SK-N-SH (cell line): ENCODE measurements at regions not wholly inside any gene's neighbourhood (a gene's known extent, or its start where the extent isn't known, plus 50 kb on each side); places are given as distances from the start of the nearest gene placed in this dataset.

ENCODE experiments used
- CTCF ChIA-PET: fragments of 300-600, 350-600 bp; formaldehyde crosslinking; extraction: SDS; loops from one replicate; lab custom pipeline; 2021; lab: Yijun Ruan, JAX
- POLR2A ChIA-PET: fragments of 350-600 bp; sonication (Branson Sonifier 250); formaldehyde crosslinking; extraction: SDS; loops from one replicate; lab custom pipeline; 2020; ENCODE audit warnings: antibody characterized with exemption, inconsistent platforms; lab: Yijun Ruan, JAX
- DNase-seq: peaks from one replicate; pipeline ENCODE4 v3.0.0; 2012
- H2AFZ ChIP-seq: fragments of 200-600 bp; sonication (generic); 2 replicates; pipeline ENCODE4 v1.8.1; 2016; ENCODE audit warnings: antibody characterized with exemption, mild to moderate bottlenecking, low read depth
- H3F3A ChIP-seq: fragments of 200-600 bp; sonication (generic); replicated peaks from 2 replicates; pipeline ENCODE3; 2016; ENCODE audit warnings: antibody characterized with exemption, mild to moderate bottlenecking; ENCODE audit not compliant: insufficient read depth
- H3K27ac ChIP-seq, 2 experiments: fragments of 200-500 bp in 1 of 2; fragments of 200-600 bp in 1 of 2; sonication (Bioruptor generic) in 1 of 2; sonication (generic), shearing (Covaris generic) in 1 of 2; 2 replicates each; pipeline versions ENCODE4 v1.5.1 to v1.6.1; 2014 to 2016; ENCODE audit warnings: low read depth in 2 of 2, inconsistent platforms in 1 of 2, low read length in 1 of 2, mild to moderate bottlenecking in 1 of 2, mixed read lengths in 1 of 2
- H3K27me3 ChIP-seq: fragments of 200-600 bp; sonication (generic), shearing (Covaris generic); 2 replicates; pipeline ENCODE4 v1.6.1; 2016; ENCODE audit warnings: mixed run types; ENCODE audit not compliant: insufficient read depth
- H3K36me3 ChIP-seq, 2 experiments: fragments of 200-500 bp in 1 of 2; fragments of 200-600 bp in 1 of 2; sonication (Bioruptor generic) in 1 of 2; sonication (generic) in 1 of 2; replicated peaks in 1 of 2; 2 replicates each; pipeline versions ENCODE3 to v1.5.1; 2014 to 2016; ENCODE audit warnings: low read length in 1 of 2, mild to moderate bottlenecking in 1 of 2; ENCODE audit not compliant: insufficient read depth in 2 of 2, control insufficient read depth in 1 of 2
- H3K4me1 ChIP-seq, 2 experiments: fragments of 200-500 bp in 1 of 2; fragments of 200-600 bp in 1 of 2; sonication (Bioruptor generic) in 1 of 2; sonication (generic), shearing (Covaris generic) in 1 of 2; 2 replicates each; pipeline versions ENCODE4 v1.5.1 to v1.6.1; 2014 to 2016; ENCODE audit warnings: low read depth in 1 of 2, low read length in 1 of 2, mixed run types in 1 of 2; ENCODE audit not compliant: insufficient read depth in 2 of 2, control insufficient read depth in 1 of 2
- H3K4me2 ChIP-seq: fragments of 200-600 bp; sonication (generic), shearing (Covaris generic); 2 replicates; pipeline ENCODE4 v1.6.1; 2017; ENCODE audit warnings: mixed run types
- H3K4me3 ChIP-seq, 2 experiments: fragments of 200-500 bp in 1 of 2; fragments of 200-600 bp in 1 of 2; sonication (Bioruptor generic) in 1 of 2; sonication (generic), shearing (Covaris generic) in 1 of 2; 2 replicates each; pipeline versions ENCODE4 v1.5.1 to v1.8.1; 2014 to 2016; ENCODE audit warnings: low read depth in 2 of 2, inconsistent platforms in 1 of 2, low read length in 1 of 2, mild to moderate bottlenecking in 1 of 2, mixed read lengths in 1 of 2, moderate library complexity in 1 of 2
- H3K79me2 ChIP-seq: fragments of 200-600 bp; sonication (generic); 2 replicates; pipeline ENCODE4 v1.8.1; 2017; ENCODE audit warnings: mild to moderate bottlenecking; ENCODE audit not compliant: insufficient read depth
- H3K9ac ChIP-seq: fragments of 200-600 bp; sonication (generic); 2 replicates; pipeline ENCODE4 v1.6.1; 2017; ENCODE audit warnings: mixed run types
- H3K9me2 ChIP-seq: fragments of 200-600 bp; sonication (generic); 2 replicates; pipeline ENCODE4 v1.6.1; 2017; ENCODE audit warnings: mixed run types
- H3K9me3 ChIP-seq: fragments of 200-600 bp; sonication (generic); 2 replicates; pipeline ENCODE4 v1.6.1; 2017; ENCODE audit warnings: mixed run types, mild to moderate bottlenecking, moderate library complexity
- H4K20me1 ChIP-seq: fragments of 200-600 bp; sonication (generic); 2 replicates; pipeline ENCODE4 v1.6.1; 2017; ENCODE audit warnings: mild to moderate bottlenecking, mixed run types; ENCODE audit not compliant: insufficient read depth
- CHD2 ChIP-seq: fragments of 150-350 bp; IDR thresholded peaks from 2 replicates; pipeline ENCODE4 v1.6.1; 2018; ENCODE audit warnings: low read length; ENCODE audit not compliant: partially characterized antibody
- EZH2phosphoT487 ChIP-seq: fragments of 200-600 bp; sonication (generic); IDR thresholded peaks from 2 replicates; pipeline ENCODE4 v1.6.1; 2017; ENCODE audit warnings: low read depth, mixed run types, mild to moderate bottlenecking, antibody characterized with exemption, moderate library complexity, borderline replicate concordance
- FOXM1 ChIP-seq: IDR thresholded peaks from 2 replicates; pipeline ENCODE4 v1.4.0; 2012; ENCODE audit warnings: low read depth, mild to moderate bottlenecking
- JUND ChIP-seq: IDR thresholded peaks from 2 replicates; pipeline ENCODE4 v1.4.0; 2012
- NFIC ChIP-seq: IDR thresholded peaks from 2 replicates; pipeline ENCODE4 v1.4.0; 2012; ENCODE audit warnings: borderline replicate concordance
- RFX5 ChIP-seq: IDR thresholded peaks from 2 replicates; pipeline ENCODE4 v1.6.1; 2012; ENCODE audit warnings: mild to moderate bottlenecking, improper control_type of control experiment, low read length
- RXRA ChIP-seq: IDR thresholded peaks from 2 replicates; pipeline ENCODE4 v1.4.0; 2012; ENCODE audit warnings: low read depth, mild to moderate bottlenecking, borderline replicate concordance
- SIN3A ChIP-seq: IDR thresholded peaks from 2 replicates; pipeline ENCODE4 v1.6.1; 2012; ENCODE audit warnings: low read depth, mild to moderate bottlenecking, low read length, moderate library complexity, borderline replicate concordance
- TAF1 ChIP-seq: IDR thresholded peaks from 2 replicates; pipeline ENCODE4 v1.6.1; 2012; ENCODE audit warnings: low read depth, mild to moderate bottlenecking, low read length, moderate library complexity, borderline replicate concordance
- TEAD4 ChIP-seq: IDR thresholded peaks from 2 replicates; pipeline ENCODE4 v1.4.0; 2012; ENCODE audit warnings: mild to moderate bottlenecking, borderline replicate concordance; ENCODE audit not compliant: insufficient read depth
- YY1 ChIP-seq: IDR thresholded peaks from 2 replicates; pipeline ENCODE4 v1.4.0; 2012; ENCODE audit warnings: low read depth, mild to moderate bottlenecking
- WGBS: methylation state at CpG from one replicate; pipeline ENCODE4 v1.1.6; 2017; ENCODE audit warnings: low lambda C conversion rate; 5-methylcytosine and 5-hydroxymethylcytosine counted together
- TF ChIP-seq, protein P1 (sequence below): IDR thresholded peaks from 2 replicates; pipeline ENCODE4; 2012
- TF ChIP-seq, protein P2 (sequence below): IDR thresholded peaks from 2 replicates; pipeline ENCODE4 v1.4.0; 2012; ENCODE audit warnings: low read depth

DNA sequence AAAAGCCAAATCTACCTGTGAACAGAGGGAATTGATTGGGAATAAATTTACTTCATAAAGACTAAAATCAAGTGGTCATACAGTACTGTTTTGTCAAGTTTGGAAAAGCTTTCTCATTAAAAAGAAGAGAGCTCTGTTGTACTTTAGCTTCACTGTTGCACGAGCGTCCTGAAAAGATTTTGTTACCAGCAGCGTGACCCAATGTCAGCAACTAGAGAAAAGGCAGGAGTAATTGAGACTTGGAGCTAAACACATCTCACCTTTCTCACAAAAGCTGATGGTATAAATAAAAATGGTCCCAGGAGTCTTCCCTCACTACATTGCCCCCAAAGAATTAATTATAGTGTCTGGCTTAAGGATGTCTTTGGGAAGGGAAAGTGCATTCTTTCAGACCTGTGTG is 613.7 kb downstream of the OLFM4 start (continued):
- no peak for TF ChIP-seq FOXM1
- no peak for TF ChIP-seq TAF1
- TF ChIP-seq RFX5, result no peak
- no peak for TF ChIP-seq EZH2phosphoT487

DNA sequence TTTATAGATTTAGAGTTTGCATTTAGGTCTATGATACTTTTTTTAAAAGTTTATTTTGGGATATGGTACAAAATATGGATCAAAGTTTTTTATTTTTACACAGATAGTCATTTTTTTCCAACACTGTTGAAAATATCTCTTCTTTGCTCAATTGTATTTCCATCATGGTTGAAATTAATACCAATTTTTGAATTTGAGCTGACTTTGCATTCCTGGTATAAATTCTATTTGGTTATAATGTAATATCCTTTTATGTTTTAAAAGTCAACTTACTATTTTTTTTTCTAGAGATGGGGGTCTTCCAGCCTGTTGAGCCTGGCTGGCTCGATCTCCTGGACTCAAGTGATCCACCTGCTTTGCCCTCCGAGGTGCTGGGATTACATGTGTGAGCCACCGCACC is 620.1 kb downstream of the OLFM4 start:
- TF ChIP-seq CHD2, result no peak
- no peak for TF ChIP-seq NFIC
- TF ChIP-seq RXRA, result no peak
- H3K27ac ChIP-seq, result no peak overlapping the region
- H3K9me2 ChIP-seq, result peaks cover 2% of the 10 kb centered on the region; the same call in 1 of the 2 replicates
- H3K4me3 ChIP-seq, result no peak overlapping the region
- H3K9ac ChIP-seq, result no peak overlapping the region
- no peak overlapping the region for H3K4me2 ChIP-seq
- H3K4me1 ChIP-seq, result no peaks in the 10 kb centered on the region
- CTCF ChIA-PET, result no interaction called here
- WGBS, result 51% methylated on average over 3 of the region's 3 CpGs
- H4K20me1 ChIP-seq, result no peaks in the 10 kb centered on the region
- H3K27me3 ChIP-seq, result no peaks in the 10 kb centered on the region
- no peak for DNase-seq
- POLR2A ChIA-PET, result no interaction called here
- no peaks in the 10 kb centered on the region for H3K79me2 ChIP-seq
- no peak overlapping the region for H2AFZ ChIP-seq
- no peaks in the 10 kb centered on the region for H3F3A ChIP-seq
- H3K9me3 ChIP-seq, result 0 out of 2 replicates have a peak, but pooled peaks cover 5% of the 10 kb centered on the region
- no peaks in the 10 kb centered on the region for H3K36me3 ChIP-seq

DNA sequence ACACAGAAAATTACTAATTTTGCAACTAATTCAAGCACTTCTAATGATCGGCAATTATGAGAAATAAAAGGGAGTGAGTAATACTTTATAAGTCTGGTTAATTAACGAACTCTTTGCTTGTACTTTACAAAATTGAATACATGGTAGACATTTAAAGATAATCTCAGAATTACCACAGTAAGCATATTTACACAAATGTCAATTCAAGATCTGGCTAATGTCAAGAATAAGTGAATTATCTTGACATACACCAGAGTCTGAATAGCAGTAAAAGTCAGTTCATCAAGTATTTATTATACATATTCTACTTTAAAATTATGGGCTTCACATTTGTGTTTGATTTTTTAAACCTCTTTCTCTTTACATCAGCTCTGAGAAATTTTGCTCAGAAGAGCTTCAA is 643.4 kb downstream of the OLFM4 start:
- Histone ChIP-seq H3K27ac (no peak overlapping the region), H3K36me3 (no peaks in the 10 kb centered on the region), H3K4me1 (no peaks in the 10 kb centered on the region), H3K4me3 (no peak overlapping the region), H3K79me2 (no peaks in the 10 kb centered on the region), H3K4me2 (no peak overlapping the region), H3F3A (no peaks in the 10 kb centered on the region), H3K9me3 (peaks cover 4% of the 10 kb centered on the region; the same call in 1 of the 2 replicates), H3K9me2 (no peaks in the 10 kb centered on the region), H4K20me1 (no peaks in the 10 kb centered on the region), H3K9ac (no peak overlapping the region), H3K27me3 (no peaks in the 10 kb centered on the region), H2AFZ (no peak overlapping the region)
- DNase-seq, result no peak
- POLR2A ChIA-PET, result no interaction called here
- WGBS, result 15% methylated on average over 2 of the region's 2 CpGs
- TF ChIP-seq, protein P1, sequence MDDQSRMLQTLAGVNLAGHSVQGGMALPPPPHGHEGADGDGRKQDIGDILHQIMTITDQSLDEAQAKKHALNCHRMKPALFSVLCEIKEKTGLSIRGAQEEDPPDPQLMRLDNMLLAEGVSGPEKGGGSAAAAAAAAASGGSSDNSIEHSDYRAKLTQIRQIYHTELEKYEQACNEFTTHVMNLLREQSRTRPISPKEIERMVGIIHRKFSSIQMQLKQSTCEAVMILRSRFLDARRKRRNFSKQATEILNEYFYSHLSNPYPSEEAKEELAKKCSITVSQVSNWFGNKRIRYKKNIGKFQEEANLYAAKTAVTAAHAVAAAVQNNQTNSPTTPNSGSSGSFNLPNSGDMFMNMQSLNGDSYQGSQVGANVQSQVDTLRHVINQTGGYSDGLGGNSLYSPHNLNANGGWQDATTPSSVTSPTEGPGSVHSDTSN, result no peak
- TF ChIP-seq, protein P2, sequence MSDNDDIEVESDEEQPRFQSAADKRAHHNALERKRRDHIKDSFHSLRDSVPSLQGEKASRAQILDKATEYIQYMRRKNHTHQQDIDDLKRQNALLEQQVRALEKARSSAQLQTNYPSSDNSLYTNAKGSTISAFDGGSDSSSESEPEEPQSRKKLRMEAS, result no peak
- no peak for TF ChIP-seq YY1
- TF ChIP-seq JUND, result no peak
- no peak for TF ChIP-seq TEAD4
- no peak for TF ChIP-seq SIN3A
- CTCF ChIA-PET, result no interaction called here
